ENCODE measurements at regions not wholly inside any gene's neighbourhood (a gene's known extent, or its start where the extent isn't known, plus 50 kb on each side); places are given as distances from the start of the nearest gene placed in this dataset.
"Not testable (repeated sequence)": the region's sequence is repeated elsewhere in the genome, so short reads cannot be mapped to it uniquely, and the experiment has no call there.

DNA sequence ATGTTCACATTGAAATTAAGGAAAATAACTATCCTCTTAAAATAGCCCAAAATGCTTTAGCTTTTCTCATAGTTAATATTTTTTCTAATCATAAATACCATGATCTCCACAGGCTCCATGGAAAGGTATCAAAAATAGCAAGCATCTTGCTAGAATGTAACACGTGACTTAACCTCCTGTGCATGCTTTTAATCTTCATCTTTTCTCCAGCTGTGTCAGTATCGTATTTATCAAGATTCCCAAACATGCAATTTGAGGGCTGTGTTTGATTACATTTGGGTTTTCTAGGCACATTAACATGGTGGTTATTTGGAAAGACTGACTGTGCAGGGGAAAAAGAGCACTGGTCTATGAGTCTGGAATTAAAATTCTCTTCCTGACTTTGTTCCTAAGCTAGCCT is 472.5 kb upstream of the MCTP2 start:
- DNase-seq: no peak
- no peak for ATAC-seq
- H3K36me3 ChIP-seq: no peaks in the 10 kb centered on the region
- H3K27me3 ChIP-seq: no peaks in the 10 kb centered on the region
- no peak overlapping the region for H3K27ac ChIP-seq
- TF ChIP-seq, protein P1, sequence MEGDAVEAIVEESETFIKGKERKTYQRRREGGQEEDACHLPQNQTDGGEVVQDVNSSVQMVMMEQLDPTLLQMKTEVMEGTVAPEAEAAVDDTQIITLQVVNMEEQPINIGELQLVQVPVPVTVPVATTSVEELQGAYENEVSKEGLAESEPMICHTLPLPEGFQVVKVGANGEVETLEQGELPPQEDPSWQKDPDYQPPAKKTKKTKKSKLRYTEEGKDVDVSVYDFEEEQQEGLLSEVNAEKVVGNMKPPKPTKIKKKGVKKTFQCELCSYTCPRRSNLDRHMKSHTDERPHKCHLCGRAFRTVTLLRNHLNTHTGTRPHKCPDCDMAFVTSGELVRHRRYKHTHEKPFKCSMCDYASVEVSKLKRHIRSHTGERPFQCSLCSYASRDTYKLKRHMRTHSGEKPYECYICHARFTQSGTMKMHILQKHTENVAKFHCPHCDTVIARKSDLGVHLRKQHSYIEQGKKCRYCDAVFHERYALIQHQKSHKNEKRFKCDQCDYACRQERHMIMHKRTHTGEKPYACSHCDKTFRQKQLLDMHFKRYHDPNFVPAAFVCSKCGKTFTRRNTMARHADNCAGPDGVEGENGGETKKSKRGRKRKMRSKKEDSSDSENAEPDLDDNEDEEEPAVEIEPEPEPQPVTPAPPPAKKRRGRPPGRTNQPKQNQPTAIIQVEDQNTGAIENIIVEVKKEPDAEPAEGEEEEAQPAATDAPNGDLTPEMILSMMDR (IDR thresholded peaks at IDR 0.05): no peak
- peaks cover 0 to 24% (median 0%) of the 10 kb centered on the region in 11 donors for H3K9me3 ChIP-seq
- 72 to 86% methylated on average over 2 of the region's 2 CpGs for WGBS, 2 donors
- intact Hi-C loops (cut with DNase I): no loop called here
- no peaks in the 10 kb centered on the region for H3K4me1 ChIP-seq
- no peak overlapping the region for H3K4me3 ChIP-seq

GRCh38 chr15:93748710-93749109 is 482.7 kb upstream of the MCTP2 start:
- Histone ChIP-seq H3K4me1 (no peaks in the 10 kb centered on the region), H3K27ac (no peak overlapping the region), H3K9me3 (peaks cover 0 to 64% (median 14%) of the 10 kb centered on the region in 11 donors), H3K27me3 (no peaks in the 10 kb centered on the region), H3K36me3 (no peaks in the 10 kb centered on the region), H3K4me3 (no peak overlapping the region)
- no peak for ATAC-seq
- intact Hi-C loops (cut with DNase I): no loop called here
- TF ChIP-seq, protein P1 (IDR thresholded peaks at IDR 0.05): no peak
- DNase-seq: no peak

- not testable (repeated sequence) for ATAC-seq, H3K27ac ChIP-seq, H3K36me3 ChIP-seq, DNase-seq, H3K4me3 ChIP-seq, H3K27me3 ChIP-seq, H3K4me1 ChIP-seq
- intact Hi-C loops (cut with DNase I): loop anchor here in 1 of 10 donors (10.0 kb wide), 1 partner anchor 190 kb away; no protein-coding TSS in a partner anchor
- 90 to 95% methylated on average over 8 of the region's 8 CpGs for WGBS, 2 donors
- H3K9me3 ChIP-seq: peaks cover 0 to 33% (median 7%) of the 10 kb centered on the region in 11 donors
Observed at GRCh38 chr15:93734976-93735375, 496.4 kb upstream of the MCTP2 start.

GRCh38 chr15:93730724-93731123 is 500.6 kb upstream of the MCTP2 start:
- intact Hi-C loops (cut with DNase I): loop anchor here in 1 of 10 donors (10.0 kb wide), 1 partner anchor 194 kb away; no protein-coding TSS in a partner anchor
- Histone ChIP-seq H3K27me3 (no peaks in the 10 kb centered on the region), H3K36me3 (no peaks in the 10 kb centered on the region), H3K4me3 (no peak overlapping the region), H3K4me1 (no peaks in the 10 kb centered on the region), H3K9me3 (peaks cover 0 to 31% (median 0%) of the 10 kb centered on the region in 11 donors), H3K27ac (no peak overlapping the region)
- TF ChIP-seq, protein P1 (IDR thresholded peaks at IDR 0.05): no peak
- DNase-seq (no peak), ATAC-seq (no peak)
- WGBS, 2 donors: 84 to 86% methylated on average over 11 of the region's 11 CpGs

GRCh38 chr15:93722165-93722564 is 509.2 kb upstream of the MCTP2 start:
- Histone ChIP-seq H3K4me3 (no peak overlapping the region), H3K27ac (no peak overlapping the region), H3K4me1 (no peaks in the 10 kb centered on the region), H3K9me3 (no peaks in the 10 kb centered on the region), H3K27me3 (no peaks in the 10 kb centered on the region), H3K36me3 (no peaks in the 10 kb centered on the region)
- ATAC-seq: no peak
- TF ChIP-seq, protein P1 (IDR thresholded peaks at IDR 0.05): no peak
- intact Hi-C loops (cut with DNase I): no loop called here
- DNase-seq: no peak

Data from heart right ventricle (tissue), 16 donors.